H1 (cell line): ENCODE measurements at regions not wholly inside any gene's neighbourhood (a gene's known extent, or its start where the extent isn't known, plus 50 kb on each side); places are given as distances from the start of the nearest gene placed in this dataset.
"Not testable (repeated sequence)": the region's sequence is repeated elsewhere in the genome, so short reads cannot be mapped to it uniquely, and the experiment has no call there.

ENCODE experiments used
- CTCF ChIA-PET: fragments of 300-600 bp; sonication (Branson Sonifier 250); formaldehyde crosslinking; loops from one replicate; lab custom pipeline; 2021; ENCODE audit not compliant: partially characterized antibody; lab: Charles Lee
- POLR2A ChIA-PET: fragments of 300-600 bp; sonication (Branson Sonifier 250); formaldehyde crosslinking; loops from one replicate; lab custom pipeline; 2021; ENCODE audit warnings: inconsistent platforms; ENCODE audit not compliant: partially characterized antibody; lab: Charles Lee
- DNase-seq, 2 experiments: peaks; one replicate each; pipeline versions ENCODE4 v3.0.0 to v3.0.0-alpha.2; 2010 to 2022; ENCODE audit warnings: low spot score in 2 of 2, low read depth in 1 of 2, mixed read lengths in 1 of 2
- FAIRE-seq: peaks from 2 replicates; lab custom pipeline; 2011; peaks lifted over from hg19 to GRCh38; lab: Jason Lieb, UNC
- H2AFZ ChIP-seq: 2 replicates; pipeline ENCODE4 v1.8.1; 2012; ENCODE audit warnings: low read length, inconsistent platforms
- H2AK5ac ChIP-seq: 2 replicates; pipeline ENCODE4 v1.6.1; 2013; ENCODE audit warnings: low read depth, low read length
- H2BK120ac ChIP-seq: replicated peaks from 2 replicates; pipeline ENCODE3; 2013; ENCODE audit warnings: low read depth, low read length, inconsistent platforms
- H2BK12ac ChIP-seq: 2 replicates; pipeline ENCODE4 v1.6.1; 2013; ENCODE audit warnings: low read depth, low read length
- H2BK15ac ChIP-seq: 2 replicates; pipeline ENCODE4 v1.6.1; 2013; ENCODE audit warnings: low read length
- H2BK20ac ChIP-seq: 2 replicates; pipeline ENCODE4 v1.6.1; 2013; ENCODE audit warnings: low read length
- H2BK5ac ChIP-seq: 2 replicates; pipeline ENCODE4 v1.6.1; 2013; ENCODE audit warnings: low read depth, low read length
- H3K14ac ChIP-seq: 2 replicates; pipeline ENCODE4 v1.6.1; 2013; ENCODE audit warnings: inconsistent platforms; ENCODE audit not compliant: insufficient read length
- H3K18ac ChIP-seq: 2 replicates; pipeline ENCODE4 v1.6.1; 2013; ENCODE audit warnings: low read length; ENCODE audit errors: extremely low read depth
- H3K23ac ChIP-seq: 2 replicates; pipeline ENCODE4 v1.6.1; 2013; ENCODE audit warnings: inconsistent platforms; ENCODE audit not compliant: insufficient read length
- H3K23me2 ChIP-seq: 2 replicates; pipeline ENCODE4 v1.6.1; 2013; ENCODE audit warnings: low read depth, low read length
- H3K27ac ChIP-seq: 2 replicates; pipeline ENCODE4 v1.6.1; 2011; ENCODE audit warnings: low read depth, low read length, inconsistent platforms
- H3K27me3 ChIP-seq, 4 experiments: replicated peaks in 1 of 4; 1 replicate in 1 of 4; 2 replicates in 3 of 4; pipeline versions ENCODE4 v1.6.1 to v1.8.1; 2011 to 2013; ENCODE audit warnings: low read length in 3 of 4, mild to moderate bottlenecking in 3 of 4, inconsistent platforms in 2 of 4, mixed read lengths in 2 of 4, moderate library complexity in 1 of 4; ENCODE audit not compliant: control insufficient read depth in 3 of 4, insufficient read depth in 3 of 4; ENCODE audit errors: extremely low read depth in 1 of 4
- H3K36me3 ChIP-seq, 4 experiments: 2 replicates each; pipeline versions ENCODE4 v1.6.1 to v1.8.1; 2011 to 2013; ENCODE audit warnings: mild to moderate bottlenecking in 4 of 4, low read length in 3 of 4, moderate library complexity in 2 of 4, control low read depth in 1 of 4, inconsistent platforms in 1 of 4; ENCODE audit not compliant: insufficient read depth in 4 of 4, control insufficient read depth in 2 of 4
- H3K4ac ChIP-seq: replicated peaks from 2 replicates; pipeline ENCODE3; 2013; ENCODE audit warnings: low read length, low read depth, mixed read lengths, inconsistent platforms; ENCODE audit not compliant: insufficient read length
- H3K4me1 ChIP-seq, 4 experiments: replicated peaks in 1 of 4; 1 replicate in 1 of 4; 2 replicates in 3 of 4; pipeline versions ENCODE4 v1.6.1 to v1.8.1; 2011 to 2013; ENCODE audit warnings: low read length in 3 of 4, inconsistent platforms in 2 of 4, mixed read lengths in 1 of 4; ENCODE audit not compliant: insufficient read depth in 4 of 4, control insufficient read depth in 3 of 4
- H3K4me2 ChIP-seq, 2 experiments: 2 replicates each; pipeline versions ENCODE4 v1.6.1 to v1.8.1; 2011 to 2013; ENCODE audit warnings: low read depth in 2 of 2, low read length in 2 of 2, control low read depth in 1 of 2, inconsistent platforms in 1 of 2, mild to moderate bottlenecking in 1 of 2; ENCODE audit not compliant: insufficient read depth in 1 of 2
- H3K4me3 ChIP-seq, 4 experiments: fragments of 200-600, 300-600 bp in 1 of 4; sonication (generic), shearing (Covaris generic), sonication (Bioruptor Twin) in 1 of 4; 2 replicates each; pipeline versions ENCODE4 v1.5.1 to v1.8.1; 2011 to 2016; ENCODE audit warnings: low read length in 4 of 4, low read depth in 3 of 4, control low read depth in 2 of 4, inconsistent platforms in 2 of 4, mild to moderate bottlenecking in 2 of 4, mixed read lengths in 1 of 4, moderate library complexity in 1 of 4; ENCODE audit not compliant: insufficient read depth in 2 of 4; ENCODE audit errors: extremely low read depth in 1 of 4
- H3K56ac ChIP-seq: replicated peaks from 2 replicates; pipeline ENCODE3; 2013; ENCODE audit warnings: low read depth, mild to moderate bottlenecking, mixed read lengths, low read length, inconsistent platforms; ENCODE audit not compliant: insufficient read length
- H3K79me1 ChIP-seq: 2 replicates; pipeline ENCODE4 v1.6.1; 2013; ENCODE audit warnings: low read depth, low read length, control low read depth
- H3K79me2 ChIP-seq, 2 experiments: 2 replicates each; pipeline versions ENCODE4 v1.6.1 to v1.8.1; 2012 to 2013; ENCODE audit warnings: low read length in 2 of 2, mild to moderate bottlenecking in 2 of 2, inconsistent platforms in 1 of 2; ENCODE audit not compliant: insufficient read depth in 2 of 2, control insufficient read depth in 1 of 2
- H3K9ac ChIP-seq, 4 experiments: replicated peaks in 1 of 4; 1 replicate in 1 of 4; 2 replicates in 3 of 4; pipeline versions ENCODE4 v1.6.1 to v1.8.1; 2011 to 2013; ENCODE audit warnings: low read depth in 3 of 4, low read length in 3 of 4, control low read depth in 2 of 4, mild to moderate bottlenecking in 2 of 4, moderate library complexity in 2 of 4, inconsistent platforms in 1 of 4; ENCODE audit errors: extremely low read depth in 1 of 4
- H3K9me3 ChIP-seq, 2 experiments: 2 replicates each; pipeline versions ENCODE4 v1.6.1 to v1.8.1; 2012 to 2013; ENCODE audit warnings: mild to moderate bottlenecking in 2 of 2, moderate library complexity in 2 of 2, control low read depth in 1 of 2, inconsistent platforms in 1 of 2, low read depth in 1 of 2, low read length in 1 of 2, mixed read lengths in 1 of 2; ENCODE audit not compliant: insufficient read depth in 2 of 2
- H4K20me1 ChIP-seq, 2 experiments: replicated peaks in 1 of 2; 2 replicates each; pipeline versions ENCODE3 to v1.8.1; 2011 to 2013; ENCODE audit warnings: inconsistent platforms in 2 of 2, low read length in 2 of 2, mild to moderate bottlenecking in 1 of 2; ENCODE audit not compliant: insufficient read depth in 2 of 2, control insufficient read depth in 1 of 2
- H4K5ac ChIP-seq: 2 replicates; pipeline ENCODE4 v1.6.1; 2013; ENCODE audit warnings: low read length, low read depth, mixed read lengths, inconsistent platforms; ENCODE audit not compliant: insufficient read length
- H4K8ac ChIP-seq: 2 replicates; pipeline ENCODE4 v1.8.0; 2013; ENCODE audit warnings: mild to moderate bottlenecking, moderate library complexity, low read length, inconsistent platforms; ENCODE audit not compliant: insufficient read depth; ENCODE audit errors: extremely low read depth
- H4K91ac ChIP-seq: replicated peaks from 2 replicates; pipeline ENCODE3; 2013; ENCODE audit warnings: low read length, mixed read lengths, inconsistent platforms; ENCODE audit not compliant: insufficient read length
- GABPA ChIP-seq: IDR thresholded peaks from 2 replicates; pipeline ENCODE4 v1.6.1; 2011; ENCODE audit warnings: mild to moderate bottlenecking, low read length, moderate library complexity, borderline replicate concordance; ENCODE audit not compliant: insufficient read depth
- WGBS, 2 experiments: shearing (Covaris generic) in 1 of 2; methylation state at CpG; one replicate each; pipeline versions ENCODE4 v1.1.6 to v1.1.7; 2013 to 2015; ENCODE audit warnings: low lambda C conversion rate in 2 of 2, mixed read lengths in 2 of 2, inconsistent platforms in 1 of 2, low coverage in 1 of 2, missing lambda C conversion rate in 1 of 2; ENCODE audit not compliant: insufficient replicate concordance in 2 of 2, insufficient coverage in 1 of 2, insufficient read length in 1 of 2; ENCODE audit errors: extremely low coverage in 1 of 2, missing lambda C conversion rate in 1 of 2; 5-methylcytosine and 5-hydroxymethylcytosine counted together
- TF ChIP-seq, protein P1 (sequence below), 3 experiments: IDR thresholded peaks; 1 replicate in 2 of 3; 2 replicates in 1 of 3; pipeline versions ENCODE4 v1.5.1 to v1.6.1; 2011; ENCODE audit warnings: low read length in 3 of 3, mild to moderate bottlenecking in 3 of 3, inconsistent platforms in 2 of 3, low read depth in 1 of 3, moderate library complexity in 1 of 3; ENCODE audit not compliant: insufficient read depth in 1 of 3; ENCODE audit errors: control extremely low read depth in 1 of 3

DNA sequence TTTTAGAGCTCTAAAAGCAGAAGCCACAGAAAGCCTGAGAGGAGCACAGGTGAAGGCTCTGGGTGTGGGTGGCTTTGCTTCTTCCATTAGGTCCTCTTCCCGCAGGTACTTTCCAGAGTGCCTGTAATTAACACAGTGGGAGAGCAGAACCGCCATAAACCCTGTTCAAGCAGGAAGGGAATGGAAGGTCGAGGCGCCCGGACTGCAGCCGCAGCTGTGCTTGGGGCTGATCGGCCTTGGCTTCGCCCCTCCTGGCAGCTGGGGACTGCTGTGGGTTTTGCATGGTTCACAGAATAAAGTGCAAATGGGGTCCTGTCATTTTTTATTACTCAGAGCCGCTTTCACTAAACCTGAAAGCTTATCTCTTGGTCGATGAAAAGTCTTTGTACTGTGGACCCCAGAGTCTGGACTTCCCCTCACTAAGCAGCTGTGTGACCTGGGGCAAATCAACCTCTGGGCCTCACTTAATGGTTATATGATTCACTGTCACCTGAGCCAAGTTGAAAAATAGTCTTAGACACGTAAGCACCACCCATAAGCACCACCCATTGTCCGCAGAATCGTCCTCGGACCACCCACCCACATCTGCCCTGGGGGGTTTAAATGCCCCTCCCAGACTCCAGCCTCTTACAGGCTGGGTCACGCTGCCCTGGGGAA is 100.9 kb downstream of the XRCC2 start (continued):
- TF ChIP-seq, protein P1, sequence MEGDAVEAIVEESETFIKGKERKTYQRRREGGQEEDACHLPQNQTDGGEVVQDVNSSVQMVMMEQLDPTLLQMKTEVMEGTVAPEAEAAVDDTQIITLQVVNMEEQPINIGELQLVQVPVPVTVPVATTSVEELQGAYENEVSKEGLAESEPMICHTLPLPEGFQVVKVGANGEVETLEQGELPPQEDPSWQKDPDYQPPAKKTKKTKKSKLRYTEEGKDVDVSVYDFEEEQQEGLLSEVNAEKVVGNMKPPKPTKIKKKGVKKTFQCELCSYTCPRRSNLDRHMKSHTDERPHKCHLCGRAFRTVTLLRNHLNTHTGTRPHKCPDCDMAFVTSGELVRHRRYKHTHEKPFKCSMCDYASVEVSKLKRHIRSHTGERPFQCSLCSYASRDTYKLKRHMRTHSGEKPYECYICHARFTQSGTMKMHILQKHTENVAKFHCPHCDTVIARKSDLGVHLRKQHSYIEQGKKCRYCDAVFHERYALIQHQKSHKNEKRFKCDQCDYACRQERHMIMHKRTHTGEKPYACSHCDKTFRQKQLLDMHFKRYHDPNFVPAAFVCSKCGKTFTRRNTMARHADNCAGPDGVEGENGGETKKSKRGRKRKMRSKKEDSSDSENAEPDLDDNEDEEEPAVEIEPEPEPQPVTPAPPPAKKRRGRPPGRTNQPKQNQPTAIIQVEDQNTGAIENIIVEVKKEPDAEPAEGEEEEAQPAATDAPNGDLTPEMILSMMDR (IDR thresholded peaks at IDR 0.05; ENCODE audit: control extremely low read depth in 1 of 3, insufficient read depth in 1 of 3, low read depth in 1 of 3, low read length in 3 of 3): no peak
- TF ChIP-seq GABPA: no peak

DNA sequence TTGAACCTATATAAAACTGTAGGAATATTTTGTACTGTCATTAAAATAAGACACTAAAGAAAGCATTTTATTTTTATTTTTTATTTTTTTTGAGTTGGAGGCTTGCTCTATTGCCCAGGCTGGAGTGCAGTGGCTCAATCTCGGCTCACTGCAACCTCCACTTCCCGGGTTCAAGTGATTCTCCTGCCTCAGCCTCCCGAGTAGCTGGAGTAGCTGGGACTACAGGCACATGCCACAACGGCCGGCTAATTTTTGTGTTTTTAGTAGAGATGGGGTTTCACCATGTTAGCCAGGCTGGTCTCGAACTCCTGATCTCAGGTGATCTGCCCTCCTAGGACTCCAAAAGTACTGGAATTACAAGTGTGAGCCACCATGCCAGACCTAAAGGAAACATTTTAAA is 102.8 kb downstream of the XRCC2 start:
- H3K9me3 ChIP-seq, H3K4me3 ChIP-seq, H2BK120ac ChIP-seq, H4K20me1 ChIP-seq, FAIRE-seq, H3K36me3 ChIP-seq, H3K4ac ChIP-seq, H3K27ac ChIP-seq, H3K4me2 ChIP-seq, H3K23ac ChIP-seq, H4K91ac ChIP-seq, H3K27me3 ChIP-seq, H2AFZ ChIP-seq, H3K79me1 ChIP-seq, H3K79me2 ChIP-seq, H4K5ac ChIP-seq, H3K23me2 ChIP-seq, H2BK5ac ChIP-seq, DNase-seq, POLR2A ChIA-PET, H2BK20ac ChIP-seq, H2AK5ac ChIP-seq, H3K18ac ChIP-seq, H3K9ac ChIP-seq, H4K8ac ChIP-seq, H3K4me1 ChIP-seq, H2BK15ac ChIP-seq, H3K56ac ChIP-seq, H3K14ac ChIP-seq, H2BK12ac ChIP-seq: not testable (repeated sequence)
- CTCF ChIA-PET: interaction anchor here (0.6 to 0.7 kb wide), 2 partner anchors 240 to 535 kb away, joined by 3 read pairs; no protein-coding TSS in a partner anchor
- 83% methylated on average over 6 of the region's 6 CpGs; no CpG with 5 or more reads in 1 of the 2 experiments for WGBS, 2 experiments
